ENCODE measurements at regions not wholly inside any gene's neighbourhood (a gene's known extent, or its start where the extent isn't known, plus 50 kb on each side); places are given as distances from the start of the nearest gene placed in this dataset.

- H3K27ac ChIP-seq = no peak overlapping the region
- no peak for DNase-seq (ENCODE audit: low read depth in 1 of 2, low spot score in 1 of 2)
- no peaks in the 10 kb centered on the region for H3K27me3 ChIP-seq
- no peak for TF ChIP-seq CTCF (IDR thresholded peaks at IDR 0.05; ENCODE audit: low read depth, low read length)
- no peaks in the 10 kb centered on the region for H3K9me3 ChIP-seq (ENCODE audit: low read depth)
- no peaks in the 10 kb centered on the region for H3K4me1 ChIP-seq (ENCODE audit: low read depth)
- H3K4me3 ChIP-seq = no peak overlapping the region
- no peaks in the 10 kb centered on the region for H3K36me3 ChIP-seq
These were observed 1519.7 kb upstream of the TENM4 start for GRCh38 chr11:80960381-80961029.

GRCh38 chr11:80959751-80960150 lies 1518.9 kb upstream of the TENM4 start:
- Histone ChIP-seq H3K27ac (no peak overlapping the region), H3K27me3 (no peaks in the 10 kb centered on the region), H3K4me1 (ENCODE audit: low read depth) (no peaks in the 10 kb centered on the region), H3K4me3 (no peak overlapping the region), H3K36me3 (no peaks in the 10 kb centered on the region), H3K9me3 (ENCODE audit: low read depth) (no peaks in the 10 kb centered on the region)
- no peak for DNase-seq (ENCODE audit: low read depth in 1 of 2, low spot score in 1 of 2)
- TF ChIP-seq CTCF (IDR thresholded peaks at IDR 0.05; ENCODE audit: low read depth, low read length) = no peak

GRCh38 chr11:80958987-80959386 lies 1518.2 kb upstream of the TENM4 start:
- DNase-seq (ENCODE audit: low read depth in 1 of 2, low spot score in 1 of 2) = no peak
- Histone ChIP-seq H3K4me3 (no peak overlapping the region), H3K27ac (no peak overlapping the region), H3K4me1 (ENCODE audit: low read depth) (no peaks in the 10 kb centered on the region), H3K27me3 (no peaks in the 10 kb centered on the region), H3K9me3 (ENCODE audit: low read depth) (no peaks in the 10 kb centered on the region), H3K36me3 (no peaks in the 10 kb centered on the region)
- TF ChIP-seq CTCF (IDR thresholded peaks at IDR 0.05; ENCODE audit: low read depth, low read length) = no peak

- DNase-seq (ENCODE audit: low read depth in 1 of 2, low spot score in 1 of 2) = peak in 1 of 2 donors; percentile 85
- Histone ChIP-seq H3K36me3 (no peaks in the 10 kb centered on the region), H3K27me3 (no peaks in the 10 kb centered on the region), H3K27ac (no peak overlapping the region), H3K4me1 (ENCODE audit: low read depth) (no peaks in the 10 kb centered on the region), H3K9me3 (ENCODE audit: low read depth) (no peaks in the 10 kb centered on the region), H3K4me3 (no peak overlapping the region)
- no peak for TF ChIP-seq CTCF (IDR thresholded peaks at IDR 0.05; ENCODE audit: low read depth, low read length)
These were observed 1517.5 kb upstream of the TENM4 start for GRCh38 chr11:80958361-80958760.

- H3K4me1 ChIP-seq (ENCODE audit: low read depth) = no peaks in the 10 kb centered on the region
- no peak for TF ChIP-seq CTCF (IDR thresholded peaks at IDR 0.05; ENCODE audit: low read depth, low read length)
- no peak for DNase-seq (ENCODE audit: low read depth in 1 of 2, low spot score in 1 of 2)
- H3K4me3 ChIP-seq = no peak overlapping the region
- H3K36me3 ChIP-seq = no peaks in the 10 kb centered on the region
- H3K27ac ChIP-seq = no peak overlapping the region
- H3K9me3 ChIP-seq (ENCODE audit: low read depth) = no peaks in the 10 kb centered on the region
- no peaks in the 10 kb centered on the region for H3K27me3 ChIP-seq
These were observed 1514.8 kb upstream of the TENM4 start for GRCh38 chr11:80955588-80955987.
